GM21367 (cell line): ENCODE measurements at regions not wholly inside any gene's neighbourhood (a gene's known extent, or its start where the extent isn't known, plus 50 kb on each side); places are given as distances from the start of the nearest gene placed in this dataset.
"Not testable (repeated sequence)": the region's sequence is repeated elsewhere in the genome, so short reads cannot be mapped to it uniquely, and the experiment has no call there.

ENCODE experiments used
- ATAC-seq: cut with Tn5 transposase; IDR thresholded peaks from one replicate; pipeline ENCODE4 v1.9.1; 2021; ENCODE audit not compliant: unreplicated experiment

DNA sequence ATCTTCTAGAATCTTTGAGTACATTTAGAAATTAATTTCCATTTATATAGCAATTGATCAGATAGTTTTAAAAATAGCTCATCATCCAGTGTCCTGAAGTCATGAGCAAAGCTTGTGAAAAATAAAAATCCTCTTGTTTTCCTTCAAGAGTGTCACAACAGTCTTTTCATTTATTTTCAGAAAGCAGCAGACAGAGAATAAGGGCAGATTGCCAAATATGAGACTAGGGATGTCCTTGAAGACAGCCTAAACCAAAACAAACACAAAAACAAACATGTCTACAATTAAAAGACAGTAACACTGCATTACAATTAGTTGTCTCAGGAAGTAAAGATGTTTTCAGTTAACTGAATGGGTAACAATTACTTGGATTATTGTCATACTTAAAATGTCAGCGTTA, 682.8 kb downstream of the TFAP2A start:
- ATAC-seq: no peak

- not testable (repeated sequence) for ATAC-seq
Observed at GRCh38 chr6:9725776-9726175, 689.1 kb downstream of the TFAP2A start.

- no peak for ATAC-seq
Observed at GRCh38 chr6:9717568-9717967, 697.3 kb downstream of the TFAP2A start.

GRCh38 chr6:9711365-9711764, 703.5 kb downstream of the TFAP2A start:
- no peak for ATAC-seq

DNA sequence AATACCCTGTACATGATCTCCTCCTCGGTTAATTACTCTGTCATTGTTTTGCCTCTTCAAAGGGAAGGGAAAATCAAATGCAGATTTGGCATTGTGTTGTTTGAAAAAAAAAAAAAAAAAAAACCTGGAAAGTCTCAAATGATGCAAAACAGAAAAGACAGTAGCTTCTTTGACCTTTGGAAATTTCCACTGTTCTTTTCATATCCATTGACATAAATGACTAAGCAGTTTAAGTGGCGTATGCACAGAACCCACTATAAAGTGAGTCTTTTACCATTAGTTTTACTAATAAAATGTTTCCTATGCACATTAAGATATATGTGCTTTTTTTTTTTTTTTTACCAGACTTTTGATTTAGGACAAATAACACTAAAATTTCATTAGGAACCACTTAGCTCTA, 704.3 kb downstream of the TFAP2A start:
- no peak for ATAC-seq

- no peak for ATAC-seq
Observed at GRCh38 chr6:9708600-9708999, 706.3 kb downstream of the TFAP2A start.

DNA sequence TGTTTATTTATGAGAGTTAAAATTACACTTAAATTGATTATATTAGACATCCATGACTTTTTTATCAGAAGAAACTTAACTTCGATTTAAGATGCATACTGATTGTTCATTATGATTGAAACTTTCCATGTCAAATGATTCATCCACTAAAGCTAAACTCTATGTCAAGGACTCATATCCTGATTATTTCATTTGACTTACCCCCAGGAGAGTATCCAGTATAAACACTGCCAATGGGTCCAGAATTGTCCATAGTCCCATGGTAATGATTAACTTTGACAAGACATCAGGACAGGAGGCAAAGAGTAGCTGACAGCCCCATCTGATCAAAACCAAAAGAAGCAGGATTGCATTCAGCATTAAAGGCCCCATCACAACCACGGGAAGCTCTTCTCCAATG, 709.9 kb downstream of the TFAP2A start:
- ATAC-seq: no peak

- ATAC-seq: no peak
Observed at GRCh38 chr6:9702914-9703313, 712.0 kb downstream of the TFAP2A start.

GRCh38 chr6:9699888-9700287, 715.0 kb downstream of the TFAP2A start:
- no peak for ATAC-seq

GRCh38 chr6:9697263-9697931, 717.5 kb downstream of the TFAP2A start:
- ATAC-seq: no peak

DNA sequence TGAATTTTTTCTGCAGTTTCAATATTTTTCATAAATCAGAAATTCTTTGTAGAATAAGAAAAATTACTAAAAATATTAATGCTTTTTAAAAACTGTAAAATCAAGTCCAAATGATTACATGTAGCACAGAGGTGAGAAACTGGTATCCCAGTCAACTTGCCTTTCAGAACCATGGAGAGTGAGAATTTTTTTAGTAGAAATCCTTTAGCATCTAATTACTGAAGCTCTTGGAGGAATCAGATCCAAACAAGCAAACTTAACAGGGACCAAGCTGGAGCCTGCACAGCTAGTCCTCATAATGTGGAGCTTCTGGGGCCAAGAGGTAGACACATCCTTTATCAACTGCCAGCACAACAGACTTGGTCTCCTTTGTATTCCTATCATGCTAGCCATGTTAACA, 724.5 kb downstream of the TFAP2A start:
- no peak for ATAC-seq

DNA sequence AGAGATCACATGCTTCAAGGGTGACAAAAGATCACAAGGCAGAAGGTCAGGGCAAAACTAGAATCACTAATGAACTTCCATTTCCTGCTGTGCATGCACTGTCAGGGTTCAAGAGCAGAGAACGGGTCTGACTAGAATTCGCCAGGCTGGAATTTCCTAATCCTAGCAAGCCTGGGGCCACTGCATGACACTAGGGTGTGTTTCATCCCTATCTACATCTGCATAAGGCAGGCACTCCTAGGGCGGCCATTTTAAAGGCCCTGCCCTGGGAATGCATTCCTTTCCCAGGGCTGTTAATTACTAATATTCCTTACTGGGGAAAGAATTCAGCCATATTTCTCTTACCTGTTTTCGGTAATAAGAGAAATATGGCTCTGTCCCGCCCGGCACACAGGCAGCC, 734.1 kb downstream of the TFAP2A start:
- ATAC-seq: not testable (repeated sequence)

DNA sequence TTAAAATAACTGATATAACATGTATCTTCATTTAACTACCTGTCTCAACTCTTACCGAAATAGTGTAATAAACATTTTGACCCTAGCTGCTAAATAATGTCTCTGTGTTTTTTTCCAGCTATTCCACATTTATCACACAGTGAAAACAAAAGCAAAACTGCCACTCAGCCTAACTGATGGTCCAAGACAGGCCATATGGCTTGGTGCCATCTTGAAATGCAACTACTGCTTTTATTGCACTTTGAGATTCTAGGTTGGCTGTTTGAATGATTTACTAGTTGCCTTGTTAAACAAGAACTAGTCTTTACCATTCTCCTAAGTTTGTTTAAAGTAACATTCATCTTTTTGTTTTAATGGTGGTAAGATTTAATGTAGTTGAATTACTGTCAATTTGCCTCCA, 739.8 kb downstream of the TFAP2A start:
- ATAC-seq: no peak

DNA sequence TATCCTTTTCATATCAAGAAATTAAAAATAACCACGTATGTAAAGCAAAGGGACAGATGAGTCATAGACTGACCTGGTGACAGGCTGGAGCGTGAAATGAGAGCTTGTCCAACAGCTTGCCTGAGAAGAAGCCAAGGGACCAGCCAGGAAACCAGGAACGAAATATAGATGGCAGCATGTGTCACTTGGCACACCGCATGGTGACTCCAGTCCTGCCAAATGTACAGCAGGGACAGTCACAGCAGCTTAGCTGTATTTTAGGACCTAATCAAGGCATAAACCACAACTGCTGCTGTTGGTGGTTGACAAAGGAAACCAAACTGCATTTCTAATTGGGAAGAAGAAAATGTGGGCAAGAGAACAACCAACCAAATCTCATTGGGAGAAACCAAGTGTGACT, 755.0 kb downstream of the TFAP2A start:
- ATAC-seq: no peak

DNA sequence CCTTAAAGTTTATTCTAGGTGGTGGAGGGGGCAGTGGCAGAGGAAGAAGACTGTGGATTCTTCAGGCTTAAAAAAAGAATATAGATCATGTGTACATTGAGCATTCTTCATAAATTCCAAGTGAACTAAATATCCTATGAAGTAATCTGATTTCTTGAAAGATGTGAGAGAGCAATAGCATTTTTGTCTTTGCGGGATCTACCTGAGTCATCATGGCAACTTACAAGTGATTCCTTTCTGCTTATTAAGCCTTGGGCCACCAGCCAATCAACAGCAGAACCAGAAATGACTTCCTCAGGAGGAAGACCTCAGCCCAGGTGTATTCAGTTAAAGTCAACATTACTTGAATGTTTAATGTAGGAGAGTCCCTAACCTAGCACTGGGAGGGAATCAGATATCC, 756.9 kb downstream of the TFAP2A start:
- no peak for ATAC-seq

DNA sequence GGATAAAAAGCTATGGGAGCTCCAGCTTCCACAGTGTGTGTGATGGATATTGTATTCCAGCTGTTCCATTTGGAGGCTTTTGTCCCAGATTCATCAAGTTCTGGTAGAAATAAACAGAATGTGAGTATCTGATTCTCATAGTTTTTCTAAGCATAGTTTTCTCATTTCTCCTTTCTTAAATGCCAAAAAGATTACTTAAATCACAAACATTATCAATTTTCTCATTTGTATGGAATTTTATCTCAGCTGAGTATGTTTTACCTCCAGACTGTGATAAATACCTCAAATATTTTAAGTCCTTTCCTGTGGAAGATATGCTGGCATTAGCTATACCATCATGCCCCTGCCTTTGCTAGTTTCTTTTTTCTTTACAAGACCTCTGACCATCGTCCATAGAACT, 767.3 kb downstream of the TFAP2A start:
- no peak for ATAC-seq

- no peak for ATAC-seq
Observed at GRCh38 chr6:9647071-9647445, 767.8 kb downstream of the TFAP2A start.

- no peak for ATAC-seq
Observed at GRCh38 chr6:9646342-9647070, 768.4 kb downstream of the TFAP2A start.

DNA sequence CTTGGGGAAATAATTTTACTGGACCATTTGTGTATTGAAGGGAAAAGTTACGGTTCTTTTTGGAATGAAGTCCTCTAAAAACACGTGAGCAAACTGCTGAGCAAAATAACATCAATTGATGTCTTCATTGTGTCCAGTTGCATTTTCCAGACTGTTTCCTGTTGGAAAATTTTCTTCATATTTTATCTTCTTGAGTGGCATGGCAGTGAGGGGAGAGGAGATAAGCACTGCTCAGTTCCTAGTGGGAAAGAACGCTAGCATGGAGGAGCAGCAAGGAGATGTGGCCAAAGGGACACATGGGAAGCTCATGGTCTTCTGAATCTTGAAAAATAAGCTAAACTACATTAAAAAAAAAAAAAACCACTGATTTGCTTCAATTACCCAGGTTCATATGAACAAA, 776.0 kb downstream of the TFAP2A start:
- no peak for ATAC-seq

GRCh38 chr6:9634776-9635175, 780.1 kb downstream of the TFAP2A start:
- no peak for ATAC-seq

DNA sequence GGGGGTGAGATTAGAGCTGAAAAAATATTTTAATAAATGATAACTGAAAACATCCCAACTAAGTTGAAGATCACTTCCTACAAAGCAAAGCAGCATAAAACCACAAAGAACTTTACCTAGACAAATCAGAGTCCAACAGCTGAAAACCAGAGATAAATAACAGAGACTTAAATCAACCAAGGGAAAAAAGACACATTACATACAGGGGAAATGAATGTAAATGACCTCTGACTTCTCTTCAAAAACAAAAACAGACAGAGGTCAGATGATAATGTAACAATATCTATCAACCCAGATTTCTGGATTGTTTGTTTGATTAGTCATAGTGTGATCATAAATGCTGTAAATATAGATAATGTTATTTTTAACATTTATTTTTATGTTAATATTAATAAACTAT, 782.8 kb downstream of the TFAP2A start:
- no peak for ATAC-seq

GRCh38 chr6:9628819-9629218, 786.1 kb downstream of the TFAP2A start:
- no peak for ATAC-seq

- ATAC-seq: no peak
Observed at GRCh38 chr6:9627916-9628315, 787.0 kb downstream of the TFAP2A start.
